GM23338 (cell line): ENCODE measurements at regions not wholly inside any gene's neighbourhood (a gene's known extent, or its start where the extent isn't known, plus 50 kb on each side); places are given as distances from the start of the nearest gene placed in this dataset.

ENCODE experiments used
- CREB1 ChIP-seq: fragments of 250-450 bp; sonication (Bioruptor Pico); IDR thresholded peaks from 2 replicates; pipeline ENCODE4 v1.5.0; 2020; ENCODE audit warnings: low read depth, mild to moderate bottlenecking, moderate library complexity
- EZH2 ChIP-seq: fragments of 200-600 bp; sonication (generic); IDR thresholded peaks from one replicate; pipeline ENCODE4 v1.8.0; 2017; ENCODE audit warnings: antibody characterized with exemption, mild to moderate bottlenecking, low read depth; ENCODE audit not compliant: unreplicated experiment
- POLR2AphosphoS5 ChIP-seq: IDR thresholded peaks from 2 replicates; pipeline ENCODE4 v1.6.1; 2016; ENCODE audit warnings: antibody characterized with exemption, low read depth
- TF ChIP-seq, protein P1 (sequence below), 2 experiments: fragments of 200-600 bp in 1 of 2; sonication (generic) in 1 of 2; conservative IDR thresholded peaks; 2 replicates each; pipeline versions ENCODE4 v1.5.1 to v1.6.1; 2016 to 2017; ENCODE audit warnings: antibody characterized with exemption in 2 of 2, low read depth in 2 of 2, mild to moderate bottlenecking in 2 of 2, moderate library complexity in 1 of 2
- TF ChIP-seq, protein P2 (sequence below): IDR thresholded peaks from one replicate; pipeline ENCODE4 v1.6.1; 2018; ENCODE audit warnings: antibody characterized with exemption; ENCODE audit not compliant: unreplicated experiment

DNA sequence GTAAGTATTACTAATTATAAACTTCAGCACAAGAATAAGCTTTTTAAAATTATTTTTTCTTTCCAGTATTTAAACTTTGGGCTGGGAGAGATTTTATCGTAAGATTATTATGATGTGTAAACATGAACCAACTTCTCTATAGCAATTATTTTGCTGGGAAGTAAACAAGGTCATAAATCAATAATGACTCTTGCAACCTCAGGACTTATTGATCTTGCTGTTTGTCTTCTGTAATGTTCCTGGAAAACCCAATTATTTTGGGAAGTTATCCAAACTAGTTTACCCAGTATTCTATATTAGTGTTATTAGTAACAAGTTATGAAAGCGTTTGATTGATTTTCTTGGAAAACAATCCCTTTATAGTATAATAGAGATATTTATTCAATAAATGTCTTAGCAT, 174.9 kb downstream of the PPP1R2C start:
- TF ChIP-seq, protein P1, sequence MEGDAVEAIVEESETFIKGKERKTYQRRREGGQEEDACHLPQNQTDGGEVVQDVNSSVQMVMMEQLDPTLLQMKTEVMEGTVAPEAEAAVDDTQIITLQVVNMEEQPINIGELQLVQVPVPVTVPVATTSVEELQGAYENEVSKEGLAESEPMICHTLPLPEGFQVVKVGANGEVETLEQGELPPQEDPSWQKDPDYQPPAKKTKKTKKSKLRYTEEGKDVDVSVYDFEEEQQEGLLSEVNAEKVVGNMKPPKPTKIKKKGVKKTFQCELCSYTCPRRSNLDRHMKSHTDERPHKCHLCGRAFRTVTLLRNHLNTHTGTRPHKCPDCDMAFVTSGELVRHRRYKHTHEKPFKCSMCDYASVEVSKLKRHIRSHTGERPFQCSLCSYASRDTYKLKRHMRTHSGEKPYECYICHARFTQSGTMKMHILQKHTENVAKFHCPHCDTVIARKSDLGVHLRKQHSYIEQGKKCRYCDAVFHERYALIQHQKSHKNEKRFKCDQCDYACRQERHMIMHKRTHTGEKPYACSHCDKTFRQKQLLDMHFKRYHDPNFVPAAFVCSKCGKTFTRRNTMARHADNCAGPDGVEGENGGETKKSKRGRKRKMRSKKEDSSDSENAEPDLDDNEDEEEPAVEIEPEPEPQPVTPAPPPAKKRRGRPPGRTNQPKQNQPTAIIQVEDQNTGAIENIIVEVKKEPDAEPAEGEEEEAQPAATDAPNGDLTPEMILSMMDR (conservative IDR thresholded peaks at IDR 0.05; ENCODE audit: low read depth in 2 of 2), result no peak
- TF ChIP-seq EZH2 (no peak), POLR2AphosphoS5 (no peak), CREB1 (CRISPR knock-in tag) (no peak)
- TF ChIP-seq, protein P2, sequence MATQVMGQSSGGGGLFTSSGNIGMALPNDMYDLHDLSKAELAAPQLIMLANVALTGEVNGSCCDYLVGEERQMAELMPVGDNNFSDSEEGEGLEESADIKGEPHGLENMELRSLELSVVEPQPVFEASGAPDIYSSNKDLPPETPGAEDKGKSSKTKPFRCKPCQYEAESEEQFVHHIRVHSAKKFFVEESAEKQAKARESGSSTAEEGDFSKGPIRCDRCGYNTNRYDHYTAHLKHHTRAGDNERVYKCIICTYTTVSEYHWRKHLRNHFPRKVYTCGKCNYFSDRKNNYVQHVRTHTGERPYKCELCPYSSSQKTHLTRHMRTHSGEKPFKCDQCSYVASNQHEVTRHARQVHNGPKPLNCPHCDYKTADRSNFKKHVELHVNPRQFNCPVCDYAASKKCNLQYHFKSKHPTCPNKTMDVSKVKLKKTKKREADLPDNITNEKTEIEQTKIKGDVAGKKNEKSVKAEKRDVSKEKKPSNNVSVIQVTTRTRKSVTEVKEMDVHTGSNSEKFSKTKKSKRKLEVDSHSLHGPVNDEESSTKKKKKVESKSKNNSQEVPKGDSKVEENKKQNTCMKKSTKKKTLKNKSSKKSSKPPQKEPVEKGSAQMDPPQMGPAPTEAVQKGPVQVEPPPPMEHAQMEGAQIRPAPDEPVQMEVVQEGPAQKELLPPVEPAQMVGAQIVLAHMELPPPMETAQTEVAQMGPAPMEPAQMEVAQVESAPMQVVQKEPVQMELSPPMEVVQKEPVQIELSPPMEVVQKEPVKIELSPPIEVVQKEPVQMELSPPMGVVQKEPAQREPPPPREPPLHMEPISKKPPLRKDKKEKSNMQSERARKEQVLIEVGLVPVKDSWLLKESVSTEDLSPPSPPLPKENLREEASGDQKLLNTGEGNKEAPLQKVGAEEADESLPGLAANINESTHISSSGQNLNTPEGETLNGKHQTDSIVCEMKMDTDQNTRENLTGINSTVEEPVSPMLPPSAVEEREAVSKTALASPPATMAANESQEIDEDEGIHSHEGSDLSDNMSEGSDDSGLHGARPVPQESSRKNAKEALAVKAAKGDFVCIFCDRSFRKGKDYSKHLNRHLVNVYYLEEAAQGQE, result no peak
